NCI-H82 (cell line): ENCODE measurements at regions not wholly inside any gene's neighbourhood (a gene's known extent, or its start where the extent isn't known, plus 50 kb on each side); places are given as distances from the start of the nearest gene placed in this dataset.

Experiments
- DNase-seq: peaks from one replicate; lab custom pipeline; 2025; lab: John Stamatoyannopoulos, UW

GRCh38 chr2:234676783-234677450 is 180.0 kb upstream of the ARL4C start:
- DNase-seq: no peak

GRCh38 chr2:234676109-234676782 is 179.4 kb upstream of the ARL4C start:
- DNase-seq: no peak

- DNase-seq: no peak
Observed at GRCh38 chr2:234674781-234675201, 177.9 kb upstream of the ARL4C start.

- no peak for DNase-seq
Observed at GRCh38 chr2:234673961-234674759, 177.3 kb upstream of the ARL4C start.

GRCh38 chr2:234673501-234673900 is 176.6 kb upstream of the ARL4C start:
- DNase-seq: no peak

- DNase-seq: no peak
Observed at GRCh38 chr2:234672498-234673150, 175.7 kb upstream of the ARL4C start.

- DNase-seq: no peak
Observed at GRCh38 chr2:234671716-234672115, 174.8 kb upstream of the ARL4C start.

GRCh38 chr2:234671231-234671630 is 174.3 kb upstream of the ARL4C start:
- DNase-seq: no peak

- DNase-seq: peak; percentile 69
Observed at GRCh38 chr2:234670806-234671205, 173.9 kb upstream of the ARL4C start.

GRCh38 chr2:234670052-234670451 is 173.2 kb upstream of the ARL4C start:
- no peak for DNase-seq

GRCh38 chr2:234669621-234670020 is 172.7 kb upstream of the ARL4C start:
- peak; percentile 39 for DNase-seq

DNA sequence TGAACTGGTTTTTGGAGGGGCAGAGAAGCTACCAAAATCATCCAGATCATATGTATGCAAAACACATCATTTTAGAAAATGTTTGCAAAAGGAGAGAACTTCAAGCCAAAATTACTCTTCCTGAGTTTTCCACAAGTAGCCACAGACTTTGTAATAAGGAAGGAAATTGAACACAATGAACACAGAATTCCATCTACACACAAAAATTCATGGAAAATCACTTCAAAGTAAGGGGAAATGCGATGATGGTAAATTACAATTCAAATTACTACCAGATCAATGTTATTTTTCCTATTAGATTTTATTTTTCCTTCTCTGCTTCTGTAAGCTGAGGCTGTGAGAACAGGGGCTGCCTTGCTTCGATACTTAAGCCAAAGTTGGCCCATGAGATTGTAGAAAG is 172.1 kb upstream of the ARL4C start:
- DNase-seq: no peak

GRCh38 chr2:234666911-234667310 is 170.0 kb upstream of the ARL4C start:
- no peak for DNase-seq

DNA sequence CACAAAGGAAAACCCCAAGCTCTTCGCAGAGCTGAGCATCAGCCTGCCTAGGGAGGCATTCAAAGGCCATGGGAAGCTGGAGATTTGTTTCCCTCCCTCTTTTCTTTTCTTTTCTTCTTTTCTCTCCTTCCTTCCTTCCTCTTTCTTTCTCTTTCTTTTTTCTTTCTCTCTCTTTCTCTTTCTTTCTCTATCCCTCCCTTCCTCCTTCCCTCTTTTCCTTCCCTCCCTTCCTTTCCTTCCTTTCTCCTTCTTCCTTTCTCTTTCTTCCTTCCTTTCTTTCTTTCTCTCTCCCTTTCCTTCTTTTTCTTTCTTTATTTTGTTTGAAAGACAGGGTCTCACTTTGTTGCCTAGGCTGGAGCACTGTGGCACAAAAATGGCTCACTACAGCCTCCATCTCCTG is 168.4 kb upstream of the ARL4C start:
- DNase-seq: no peak

DNA sequence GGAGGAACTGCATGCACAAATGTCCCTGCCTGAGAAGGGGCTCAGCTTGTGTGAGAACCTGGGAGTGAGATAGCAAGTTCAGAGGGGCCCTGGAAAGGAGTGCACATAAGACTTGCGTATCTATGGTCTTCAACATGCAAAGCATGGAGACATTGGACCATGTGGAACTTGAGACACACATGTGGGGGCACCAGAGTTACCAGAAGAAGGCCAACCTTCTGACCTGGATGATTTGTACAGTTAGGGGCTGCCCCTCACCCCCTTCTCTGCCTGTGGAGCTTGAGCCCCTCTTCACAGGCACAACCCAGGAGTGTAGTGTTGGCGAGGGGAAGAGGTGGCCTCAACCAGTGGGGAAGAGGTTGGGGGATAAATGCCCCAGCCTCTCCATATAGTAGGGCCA is 165.0 kb upstream of the ARL4C start:
- DNase-seq: no peak

DNA sequence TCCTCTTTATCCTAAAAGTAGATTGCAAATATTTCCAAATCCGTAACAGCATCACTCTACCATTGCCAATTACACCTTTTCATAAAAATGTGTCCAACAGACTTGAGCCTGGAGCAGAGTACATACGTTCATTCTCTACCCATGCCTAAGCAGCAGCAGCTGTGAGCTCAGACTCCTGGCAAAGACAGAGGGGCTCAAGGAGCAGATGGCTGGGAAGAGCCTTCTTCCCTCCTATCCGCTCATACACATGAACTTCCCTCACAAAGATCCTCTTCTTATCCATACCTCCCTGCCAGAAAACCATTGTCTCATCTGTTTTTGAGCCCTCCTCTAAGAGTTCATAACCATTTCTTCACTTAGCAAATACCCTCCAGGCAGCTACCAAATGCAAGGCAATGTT is 164.3 kb upstream of the ARL4C start:
- peak; percentile 92 for DNase-seq

GRCh38 chr2:234655706-234656105 is 158.8 kb upstream of the ARL4C start:
- no peak for DNase-seq

DNA sequence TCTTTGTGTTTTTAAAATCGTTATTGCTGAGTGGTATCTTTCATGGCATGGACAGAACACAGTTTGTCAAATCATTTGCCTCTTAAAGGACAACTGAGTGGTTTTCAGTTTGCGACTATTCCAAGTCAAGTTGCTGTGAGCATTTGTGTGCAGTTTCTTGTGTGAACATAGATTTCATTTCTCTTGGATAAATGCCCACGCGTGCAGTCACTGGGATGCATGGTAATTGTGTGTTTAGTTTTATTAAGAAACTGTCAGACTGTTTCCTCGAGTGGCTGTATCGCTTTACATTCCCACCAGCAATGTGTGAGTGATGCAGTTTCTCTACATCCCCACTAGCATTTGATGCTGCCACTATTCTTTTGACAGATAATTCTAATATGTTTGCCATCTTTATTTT is 154.0 kb upstream of the ARL4C start:
- DNase-seq: no peak

GRCh38 chr2:234649951-234650350 is 153.1 kb upstream of the ARL4C start:
- no peak for DNase-seq

DNA sequence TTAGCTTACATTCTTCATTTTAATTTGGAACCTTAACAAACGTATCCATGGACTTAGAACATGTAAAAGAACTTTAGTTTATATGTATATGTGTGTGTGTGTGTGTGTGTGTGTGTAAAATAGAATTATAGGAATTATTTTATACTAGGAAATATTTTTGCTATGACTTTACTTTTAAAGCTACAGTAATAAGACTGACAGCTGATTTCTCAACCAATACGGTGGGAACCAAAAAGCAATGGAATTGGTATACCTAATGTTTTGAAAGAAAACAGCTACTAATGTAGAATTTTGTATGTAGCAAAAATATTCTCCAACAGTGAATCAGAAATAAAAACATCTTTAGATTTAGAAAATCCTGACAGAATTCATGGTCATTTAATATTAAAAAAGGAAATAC is 146.5 kb upstream of the ARL4C start:
- no peak for DNase-seq

DNA sequence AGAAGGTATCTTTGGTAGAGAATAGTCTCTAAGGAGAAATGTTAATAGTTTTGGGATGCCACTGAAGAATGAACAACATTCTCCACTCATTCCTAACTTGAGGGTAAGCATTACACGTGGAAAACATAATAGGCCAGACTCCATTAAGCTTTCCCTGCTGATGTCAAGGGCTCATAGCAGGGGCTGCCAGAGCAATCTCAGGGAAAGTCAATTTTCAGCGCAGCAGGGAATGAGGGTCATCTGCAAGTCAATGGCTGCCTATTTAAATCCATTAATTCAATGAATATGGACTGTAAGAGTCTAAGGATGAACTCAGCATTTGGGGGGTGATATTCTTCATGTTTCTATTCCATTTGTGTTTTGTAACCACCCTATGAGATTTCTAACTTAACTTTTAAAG is 144.2 kb upstream of the ARL4C start:
- DNase-seq: no peak

- DNase-seq: no peak
Observed at GRCh38 chr2:234640657-234641056, 143.8 kb upstream of the ARL4C start.

DNA sequence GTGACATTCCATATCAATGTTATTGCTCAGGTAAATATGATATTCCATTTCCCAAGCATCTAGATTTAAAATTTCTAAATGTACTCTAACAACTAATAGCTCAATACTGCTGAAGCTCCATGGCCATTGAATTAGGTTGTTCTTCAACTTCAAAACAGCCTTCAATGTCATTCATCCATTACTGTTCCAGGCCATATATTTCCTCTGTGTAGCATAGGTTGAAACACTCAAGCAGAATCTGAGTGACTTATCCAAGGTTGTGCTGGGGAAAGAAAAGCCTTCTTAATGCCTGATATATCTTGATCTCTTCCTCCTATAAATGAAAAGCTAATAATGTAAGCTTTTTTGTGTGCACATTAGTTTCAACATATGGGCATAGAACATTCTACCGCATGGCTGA is 142.1 kb upstream of the ARL4C start:
- DNase-seq: no peak
